Stimulated activated CD4-positive, alpha-beta T cell treated with anti-CD3 and anti-CD28 coated beads, Interleukin-15, amount 100 ng/mL, for 24 hours (primary cell): ENCODE measurements at regions not wholly inside any gene's neighbourhood (a gene's known extent, or its start where the extent isn't known, plus 50 kb on each side); places are given as distances from the start of the nearest gene placed in this dataset.

Experiments used
- DNase-seq: peaks from one replicate; pipeline ENCODE4 v3.0.0-alpha.2; 2020

- DNase-seq, result no peak
Observed at GRCh38 chr4:163768014-163768413, 273.5 kb downstream of the TMA16 start.

GRCh38 chr4:163772238-163772637 is 277.7 kb downstream of the TMA16 start:
- DNase-seq, result no peak

GRCh38 chr4:163773940-163774339 is 279.4 kb downstream of the TMA16 start:
- DNase-seq, result no peak

- no peak for DNase-seq
Observed at GRCh38 chr4:163776957-163777356, 282.5 kb downstream of the TMA16 start.

GRCh38 chr4:163781726-163782125 is 287.2 kb downstream of the TMA16 start:
- DNase-seq, result no peak

GRCh38 chr4:163790231-163790630 is 295.7 kb downstream of the TMA16 start:
- no peak for DNase-seq

- DNase-seq, result no peak
Observed at GRCh38 chr4:163795885-163796284, 301.4 kb downstream of the TMA16 start.

GRCh38 chr4:163804001-163804400 is 309.5 kb downstream of the TMA16 start:
- no peak for DNase-seq

- DNase-seq, result no peak
Observed at GRCh38 chr4:163806653-163807052, 312.2 kb downstream of the TMA16 start.

- DNase-seq, result no peak
Observed at GRCh38 chr4:163808011-163808410, 313.5 kb downstream of the TMA16 start.

GRCh38 chr4:163810755-163811154 is 316.3 kb downstream of the TMA16 start:
- DNase-seq, result no peak

- no peak for DNase-seq
Observed at GRCh38 chr4:163815776-163816175, 321.3 kb downstream of the TMA16 start.

GRCh38 chr4:163816494-163816893 is 322.0 kb downstream of the TMA16 start:
- no peak for DNase-seq

GRCh38 chr4:163818673-163819072 is 324.2 kb downstream of the TMA16 start:
- DNase-seq, result no peak

GRCh38 chr4:163833669-163834068 is 339.2 kb downstream of the TMA16 start:
- DNase-seq, result no peak

- DNase-seq, result no peak
Observed at GRCh38 chr4:163846008-163846407, 351.5 kb downstream of the TMA16 start.

- DNase-seq, result no peak
Observed at GRCh38 chr4:163852246-163852645, 357.8 kb downstream of the TMA16 start.

GRCh38 chr4:163857903-163858302 is 363.4 kb downstream of the TMA16 start:
- no peak for DNase-seq

- DNase-seq, result no peak
Observed at GRCh38 chr4:163858515-163858914, 364.0 kb downstream of the TMA16 start.

GRCh38 chr4:163863082-163863481 is 368.6 kb downstream of the TMA16 start:
- DNase-seq, result no peak

GRCh38 chr4:163865010-163865409 is 370.5 kb downstream of the TMA16 start:
- DNase-seq, result no peak

- no peak for DNase-seq
Observed at GRCh38 chr4:163866728-163867315, 372.3 kb downstream of the TMA16 start.

- no peak for DNase-seq
Observed at GRCh38 chr4:163868445-163868844, 374.0 kb downstream of the TMA16 start.

- DNase-seq, result no peak
Observed at GRCh38 chr4:163871078-163871477, 376.6 kb downstream of the TMA16 start.

- no peak for DNase-seq
Observed at GRCh38 chr4:163875327-163875726, 380.8 kb downstream of the TMA16 start.
